SU-DHL-6 (cell line): ENCODE measurements at regions not wholly inside any gene's neighbourhood (a gene's known extent, or its start where the extent isn't known, plus 50 kb on each side); places are given as distances from the start of the nearest gene placed in this dataset.

Experiments used
- CTCF ChIP-seq: fragments of 200-600 bp; sonication (generic); IDR thresholded peaks from one replicate; pipeline ENCODE4 v1.5.1; 2017; ENCODE audit warnings: antibody characterized with exemption, mild to moderate bottlenecking, low read length, moderate library complexity; ENCODE audit not compliant: insufficient read depth, poor library complexity, severe bottlenecking
- EZH2phosphoT487 ChIP-seq: fragments of 200-600 bp; sonication (generic), shearing (Covaris generic); conservative IDR thresholded peaks from 2 replicates; pipeline ENCODE4 v1.6.1; 2018; ENCODE audit warnings: mild to moderate bottlenecking, antibody characterized with exemption, low read length, moderate library complexity, mixed read lengths

- TF ChIP-seq CTCF (no peak), EZH2phosphoT487 (no peak)
Observed at GRCh38 chr4:31241504-31242106, 521.4 kb downstream of the PCDH7 start.
